GM19397 (cell line): ENCODE measurements at regions not wholly inside any gene's neighbourhood (a gene's known extent, or its start where the extent isn't known, plus 50 kb on each side); places are given as distances from the start of the nearest gene placed in this dataset.
"Not testable (repeated sequence)": the region's sequence is repeated elsewhere in the genome, so short reads cannot be mapped to it uniquely, and the experiment has no call there.

Experiments used
- ATAC-seq: cut with Tn5 transposase; IDR thresholded peaks from one replicate; pipeline ENCODE4 v1.9.1; 2021; ENCODE audit warnings: mild to moderate bottlenecking, moderate library complexity; ENCODE audit not compliant: unreplicated experiment

GRCh38 chr9:88916894-88917293 lies 74.4 kb upstream of the S1PR3 start:
- no peak for ATAC-seq

- no peak for ATAC-seq
These were observed 73.9 kb upstream of the S1PR3 start for GRCh38 chr9:88917375-88917774.

GRCh38 chr9:88918537-88918936 lies 72.7 kb upstream of the S1PR3 start:
- ATAC-seq, result not testable (repeated sequence)

GRCh38 chr9:88920645-88921044 lies 70.6 kb upstream of the S1PR3 start:
- ATAC-seq, result no peak

- peak; percentile 59 for ATAC-seq
These were observed 69.2 kb upstream of the S1PR3 start for GRCh38 chr9:88922091-88922490.

GRCh38 chr9:88923092-88923491 lies 68.2 kb upstream of the S1PR3 start:
- ATAC-seq, result no peak

GRCh38 chr9:88923653-88924288 lies 67.5 kb upstream of the S1PR3 start:
- ATAC-seq, result no peak

GRCh38 chr9:88925481-88925880 lies 65.8 kb upstream of the S1PR3 start:
- ATAC-seq, result no peak

- no peak for ATAC-seq
These were observed 64.3 kb upstream of the S1PR3 start for GRCh38 chr9:88926781-88927505.

GRCh38 chr9:88927510-88927909 lies 63.8 kb upstream of the S1PR3 start:
- no peak for ATAC-seq

- no peak for ATAC-seq
These were observed 60.6 kb upstream of the S1PR3 start for GRCh38 chr9:88930716-88931115.

- ATAC-seq, result no peak
These were observed 58.5 kb upstream of the S1PR3 start for GRCh38 chr9:88932766-88933165.

GRCh38 chr9:88933607-88934379 lies 57.5 kb upstream of the S1PR3 start:
- no peak for ATAC-seq

GRCh38 chr9:88934876-88935535 lies 56.3 kb upstream of the S1PR3 start:
- ATAC-seq, result no peak

- no peak for ATAC-seq
These were observed 55.1 kb upstream of the S1PR3 start for GRCh38 chr9:88936132-88936531.

- no peak for ATAC-seq
These were observed 54.6 kb upstream of the S1PR3 start for GRCh38 chr9:88936668-88937067.

GRCh38 chr9:88937248-88937647 lies 54.0 kb upstream of the S1PR3 start:
- no peak for ATAC-seq

- no peak for ATAC-seq
These were observed 53.1 kb upstream of the S1PR3 start for GRCh38 chr9:88938189-88938588.
